Brain microvascular endothelial cell (primary cell): ENCODE measurements at regions not wholly inside any gene's neighbourhood (a gene's known extent, or its start where the extent isn't known, plus 50 kb on each side); places are given as distances from the start of the nearest gene placed in this dataset.

Experiments used
- DNase-seq: peaks from one replicate; pipeline ENCODE4 v3.0.0-alpha.2; 2020
- H3K27ac ChIP-seq: fragments of 250-450 bp; sonication (Bioruptor Pico); 2 replicates; pipeline ENCODE4 v1.5.1; 2020; ENCODE audit warnings: mild to moderate bottlenecking, moderate library complexity
- H3K27me3 ChIP-seq: fragments of 250-450 bp; sonication (Bioruptor Pico); replicated peaks from 2 replicates; pipeline ENCODE4 v1.5.1; 2020; ENCODE audit warnings: mild to moderate bottlenecking
- H3K36me3 ChIP-seq: fragments of 250-450 bp; sonication (Bioruptor Pico); replicated peaks from 2 replicates; pipeline ENCODE4 v1.5.1; 2020; ENCODE audit warnings: mild to moderate bottlenecking
- H3K4me3 ChIP-seq: 2 replicates; pipeline ENCODE4 v1.5.1; 2011; ENCODE audit warnings: low read depth, mild to moderate bottlenecking, control low read depth, low read length, moderate library complexity
- CTCF ChIP-seq: IDR thresholded peaks from 2 replicates; pipeline ENCODE4 v1.5.1; 2011; ENCODE audit warnings: low read depth, mild to moderate bottlenecking, moderate library complexity, low read length, control low read depth, inconsistent platforms; ENCODE audit errors: missing control alignments
- in situ Hi-C: cut with HindIII; loops from 2 replicates; pipeline ENCODE4 v1.10.0; 2017; ENCODE audit warnings: low sequenced_read_pairs, low pct_ligation_motif_present

DNA sequence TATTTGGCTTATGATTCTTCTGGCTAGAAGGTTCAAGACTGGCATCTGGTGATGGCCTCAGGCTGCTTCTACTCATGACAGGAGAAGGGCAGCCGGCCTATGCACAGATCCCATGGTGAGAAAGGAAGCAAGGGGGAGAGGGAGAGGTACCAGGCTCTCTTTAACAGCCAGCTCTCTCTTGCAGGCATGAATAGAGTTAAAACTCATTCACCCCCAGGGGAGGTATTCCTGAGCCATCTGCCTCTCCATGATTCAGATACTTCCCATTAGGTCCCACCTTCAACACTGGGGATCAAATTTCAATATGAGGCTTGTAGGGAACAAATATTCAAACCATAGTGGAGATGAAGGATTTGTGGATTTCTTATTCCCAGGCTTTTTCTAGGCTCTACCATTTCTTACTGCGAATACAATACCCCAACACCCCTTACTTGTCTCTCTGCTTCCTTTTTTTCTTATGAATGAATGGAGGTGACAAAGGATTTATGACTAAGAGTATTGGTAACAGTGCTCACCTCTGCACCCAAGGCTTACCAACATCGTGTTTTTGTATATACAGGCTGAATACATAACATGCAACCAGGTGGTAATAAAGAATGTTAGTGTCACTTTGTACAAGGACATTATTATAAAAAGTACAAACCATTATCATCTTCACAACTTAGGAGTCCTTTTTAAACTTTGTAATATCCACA lies 454.6 kb upstream of the TRIB2 start:
- TF ChIP-seq CTCF = no peak
- Histone ChIP-seq H3K36me3 (no peaks in the 10 kb centered on the region), H3K27ac (no peak overlapping the region), H3K27me3 (no peaks in the 10 kb centered on the region), H3K4me3 (no peak overlapping the region)
- in situ Hi-C loops = no loop called here
- no peak for DNase-seq

- Histone ChIP-seq H3K4me3 (no peak overlapping the region), H3K36me3 (no peaks in the 10 kb centered on the region), H3K27me3 (no peaks in the 10 kb centered on the region), H3K27ac (no peak overlapping the region)
- TF ChIP-seq CTCF = no peak
- in situ Hi-C loops = no loop called here
- no peak for DNase-seq
These were observed 453.9 kb upstream of the TRIB2 start for GRCh38 chr2:12262681-12263436.

GRCh38 chr2:12263730-12264129 lies 453.0 kb upstream of the TRIB2 start:
- DNase-seq = no peak
- H3K36me3 ChIP-seq = no peaks in the 10 kb centered on the region
- no peak overlapping the region for H3K4me3 ChIP-seq
- no peaks in the 10 kb centered on the region for H3K27me3 ChIP-seq
- H3K27ac ChIP-seq = no peak overlapping the region
- no peak for TF ChIP-seq CTCF
- in situ Hi-C loops = no loop called here

GRCh38 chr2:12264146-12264545 lies 452.6 kb upstream of the TRIB2 start:
- Histone ChIP-seq H3K27ac (no peak overlapping the region), H3K4me3 (no peak overlapping the region), H3K36me3 (no peaks in the 10 kb centered on the region), H3K27me3 (no peaks in the 10 kb centered on the region)
- TF ChIP-seq CTCF = no peak
- in situ Hi-C loops = no loop called here
- no peak for DNase-seq

DNA sequence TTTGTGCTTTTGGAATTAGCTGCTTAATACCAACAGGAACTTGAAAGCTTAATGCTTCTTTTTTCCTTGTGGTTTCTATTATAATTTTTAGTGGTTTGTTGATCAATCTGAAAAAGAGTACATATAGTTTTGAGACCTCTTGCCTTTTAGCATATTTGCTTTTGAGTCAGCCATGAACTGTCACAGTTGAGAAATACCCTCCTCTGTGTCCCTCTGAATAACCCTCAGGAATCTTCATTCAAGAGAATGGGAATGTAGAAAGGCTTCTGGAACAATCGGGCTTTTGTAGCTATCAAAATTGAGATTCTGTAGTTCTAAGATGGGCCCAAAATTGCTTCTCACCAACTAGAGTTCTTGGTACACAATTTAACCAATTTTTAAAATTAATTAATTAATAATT lies 451.1 kb upstream of the TRIB2 start:
- no peak for TF ChIP-seq CTCF
- Histone ChIP-seq H3K36me3 (no peaks in the 10 kb centered on the region), H3K27me3 (no peaks in the 10 kb centered on the region), H3K27ac (no peak overlapping the region), H3K4me3 (no peak overlapping the region)
- DNase-seq = no peak
- in situ Hi-C loops = no loop called here
